ENCODE measurements at regions not wholly inside any gene's neighbourhood (a gene's known extent, or its start where the extent isn't known, plus 50 kb on each side); places are given as distances from the start of the nearest gene placed in this dataset.

GRCh38 chr19:27654266-27654990, 1558.5 kb downstream of the UQCRFS1 start:
- TF ChIP-seq CHD1 (IDR thresholded peaks at IDR 0.05; ENCODE audit: low read depth, low read length) (no peak), ZNF384 (IDR thresholded peaks at IDR 0.05; ENCODE audit: borderline replicate concordance, low read depth, low read length) (no peak), REST (IDR thresholded peaks at IDR 0.05; ENCODE audit: low read depth, low read length) (no peak), ZNF274 (IDR thresholded peaks at IDR 0.05; ENCODE audit: insufficient read depth, insufficient read length) (no peak), KLF5 (IDR thresholded peaks at IDR 0.05; ENCODE audit: partially characterized antibody) (no peak), POLR2AphosphoS5 (IDR thresholded peaks at IDR 0.05; ENCODE audit: low read length) (no peak)
- TF ChIP-seq, protein P1, sequence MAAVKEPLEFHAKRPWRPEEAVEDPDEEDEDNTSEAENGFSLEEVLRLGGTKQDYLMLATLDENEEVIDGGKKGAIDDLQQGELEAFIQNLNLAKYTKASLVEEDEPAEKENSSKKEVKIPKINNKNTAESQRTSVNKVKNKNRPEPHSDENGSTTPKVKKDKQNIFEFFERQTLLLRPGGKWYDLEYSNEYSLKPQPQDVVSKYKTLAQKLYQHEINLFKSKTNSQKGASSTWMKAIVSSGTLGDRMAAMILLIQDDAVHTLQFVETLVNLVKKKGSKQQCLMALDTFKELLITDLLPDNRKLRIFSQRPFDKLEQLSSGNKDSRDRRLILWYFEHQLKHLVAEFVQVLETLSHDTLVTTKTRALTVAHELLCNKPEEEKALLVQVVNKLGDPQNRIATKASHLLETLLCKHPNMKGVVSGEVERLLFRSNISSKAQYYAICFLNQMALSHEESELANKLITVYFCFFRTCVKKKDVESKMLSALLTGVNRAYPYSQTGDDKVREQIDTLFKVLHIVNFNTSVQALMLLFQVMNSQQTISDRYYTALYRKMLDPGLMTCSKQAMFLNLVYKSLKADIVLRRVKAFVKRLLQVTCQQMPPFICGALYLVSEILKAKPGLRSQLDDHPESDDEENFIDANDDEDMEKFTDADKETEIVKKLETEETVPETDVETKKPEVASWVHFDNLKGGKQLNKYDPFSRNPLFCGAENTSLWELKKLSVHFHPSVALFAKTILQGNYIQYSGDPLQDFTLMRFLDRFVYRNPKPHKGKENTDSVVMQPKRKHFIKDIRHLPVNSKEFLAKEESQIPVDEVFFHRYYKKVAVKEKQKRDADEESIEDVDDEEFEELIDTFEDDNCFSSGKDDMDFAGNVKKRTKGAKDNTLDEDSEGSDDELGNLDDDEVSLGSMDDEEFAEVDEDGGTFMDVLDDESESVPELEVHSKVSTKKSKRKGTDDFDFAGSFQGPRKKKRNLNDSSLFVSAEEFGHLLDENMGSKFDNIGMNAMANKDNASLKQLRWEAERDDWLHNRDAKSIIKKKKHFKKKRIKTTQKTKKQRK (IDR thresholded peaks at IDR 0.05; ENCODE audit: low read depth, low read length) = no peak
- TF ChIP-seq, protein P2, sequence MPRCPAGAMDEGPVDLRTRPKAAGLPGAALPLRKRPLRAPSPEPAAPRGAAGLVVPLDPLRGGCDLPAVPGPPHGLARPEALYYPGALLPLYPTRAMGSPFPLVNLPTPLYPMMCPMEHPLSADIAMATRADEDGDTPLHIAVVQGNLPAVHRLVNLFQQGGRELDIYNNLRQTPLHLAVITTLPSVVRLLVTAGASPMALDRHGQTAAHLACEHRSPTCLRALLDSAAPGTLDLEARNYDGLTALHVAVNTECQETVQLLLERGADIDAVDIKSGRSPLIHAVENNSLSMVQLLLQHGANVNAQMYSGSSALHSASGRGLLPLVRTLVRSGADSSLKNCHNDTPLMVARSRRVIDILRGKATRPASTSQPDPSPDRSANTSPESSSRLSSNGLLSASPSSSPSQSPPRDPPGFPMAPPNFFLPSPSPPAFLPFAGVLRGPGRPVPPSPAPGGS (IDR thresholded peaks at IDR 0.05; ENCODE audit: borderline replicate concordance, insufficient read depth, low read depth, low read length, poor library complexity, severe bottlenecking) = no peak
